ENCODE measurements at regions not wholly inside any gene's neighbourhood (a gene's known extent, or its start where the extent isn't known, plus 50 kb on each side); places are given as distances from the start of the nearest gene placed in this dataset.

DNA sequence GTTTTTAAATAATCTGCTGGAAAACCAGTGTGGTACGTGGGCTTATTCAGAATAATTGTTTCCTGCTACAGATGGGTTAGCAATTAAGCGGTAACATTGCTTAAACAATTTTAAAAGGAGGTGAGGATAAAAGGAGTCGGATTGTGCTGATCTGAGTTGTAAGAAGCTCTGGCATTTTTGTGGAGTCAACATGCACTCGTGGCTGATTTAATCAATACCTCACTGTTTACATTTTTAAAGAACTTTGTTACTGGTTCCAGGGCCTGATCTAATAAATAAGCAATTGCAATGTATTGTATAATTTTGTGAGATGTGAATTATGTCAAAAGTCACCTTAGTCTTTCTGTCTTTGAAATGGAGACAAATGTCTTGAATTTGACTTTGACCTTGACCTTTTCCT lies 474.0 kb downstream of the SETD4 start:
- Histone ChIP-seq H3K36me3 (ENCODE audit: control insufficient read depth in 2 of 2, insufficient read depth in 2 of 2, low read length in 2 of 2) (no peaks in the 10 kb centered on the region), H3K27ac (ENCODE audit: low read length) (no peak overlapping the region), H3K9ac (ENCODE audit: low read length in 2 of 2) (no peak overlapping the region), H3K9me3 (ENCODE audit: control insufficient read depth in 2 of 2, low read length in 2 of 2) (no peaks in the 10 kb centered on the region), H3K4me1 (ENCODE audit: control insufficient read depth, insufficient read depth, low read length) (no peaks in the 10 kb centered on the region), H3K4me3 (ENCODE audit: low read length in 2 of 2) (no peak overlapping the region), H3K27me3 (ENCODE audit: control insufficient read depth in 1 of 2, insufficient read depth in 2 of 2, low read length in 2 of 2) (no peaks in the 10 kb centered on the region)

DNA sequence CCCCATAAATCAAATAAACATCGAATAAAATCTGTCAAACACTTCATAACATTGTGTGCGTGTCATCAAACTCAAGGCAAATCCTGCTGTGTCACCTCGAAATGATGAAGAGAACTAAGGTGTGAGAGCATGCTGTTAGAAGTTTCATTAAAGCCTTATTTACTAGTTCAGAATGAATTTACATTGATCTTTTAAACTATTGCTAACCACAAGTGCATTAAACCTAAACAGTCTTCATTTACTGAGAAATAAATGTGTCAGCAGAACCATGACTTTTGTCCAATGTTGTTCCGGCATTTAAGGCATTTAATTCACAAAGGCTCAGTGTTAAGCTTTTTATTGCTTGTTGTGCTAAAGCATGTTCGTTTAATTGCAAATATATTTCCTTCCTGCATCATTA lies 474.4 kb downstream of the SETD4 start:
- Histone ChIP-seq H3K27ac (ENCODE audit: low read length) (no peak overlapping the region), H3K4me1 (ENCODE audit: control insufficient read depth, insufficient read depth, low read length) (no peaks in the 10 kb centered on the region), H3K9ac (ENCODE audit: low read length in 2 of 2) (no peak overlapping the region), H3K27me3 (ENCODE audit: control insufficient read depth in 1 of 2, insufficient read depth in 2 of 2, low read length in 2 of 2) (no peaks in the 10 kb centered on the region), H3K4me3 (ENCODE audit: low read length in 2 of 2) (no peak overlapping the region), H3K36me3 (ENCODE audit: control insufficient read depth in 2 of 2, insufficient read depth in 2 of 2, low read length in 2 of 2) (no peaks in the 10 kb centered on the region), H3K9me3 (ENCODE audit: control insufficient read depth in 2 of 2, low read length in 2 of 2) (no peaks in the 10 kb centered on the region)

GRCh38 chr21:35585155-35585554 lies 475.2 kb downstream of the SETD4 start:
- H3K27ac ChIP-seq (ENCODE audit: low read length) = no peak overlapping the region
- H3K4me3 ChIP-seq (ENCODE audit: low read length in 2 of 2) = no peak overlapping the region

GRCh38 chr21:35583566-35584216 lies 476.6 kb downstream of the SETD4 start:
- no peaks in the 10 kb centered on the region for H3K27me3 ChIP-seq (ENCODE audit: control insufficient read depth in 1 of 2, insufficient read depth in 2 of 2, low read length in 2 of 2)
- H3K9me3 ChIP-seq (ENCODE audit: control insufficient read depth in 2 of 2, low read length in 2 of 2) = no peaks in the 10 kb centered on the region
- H3K4me1 ChIP-seq (ENCODE audit: control insufficient read depth, insufficient read depth, low read length) = no peaks in the 10 kb centered on the region
- no peak overlapping the region for H3K9ac ChIP-seq (ENCODE audit: low read length in 2 of 2)
- no peak overlapping the region for H3K4me3 ChIP-seq (ENCODE audit: low read length in 2 of 2)
- H3K27ac ChIP-seq (ENCODE audit: low read length) = no peak overlapping the region
- no peaks in the 10 kb centered on the region for H3K36me3 ChIP-seq (ENCODE audit: control insufficient read depth in 2 of 2, insufficient read depth in 2 of 2, low read length in 2 of 2)

More at GRCh38 chr21:35585155-35585554, 475.2 kb downstream of the SETD4 start:
- no peaks in the 10 kb centered on the region for H3K27me3 ChIP-seq (ENCODE audit: control insufficient read depth in 1 of 2, insufficient read depth in 2 of 2, low read length in 2 of 2)
- H3K9me3 ChIP-seq (ENCODE audit: control insufficient read depth in 2 of 2, low read length in 2 of 2) = no peaks in the 10 kb centered on the region
- no peak overlapping the region for H3K9ac ChIP-seq (ENCODE audit: low read length in 2 of 2)
- H3K36me3 ChIP-seq (ENCODE audit: control insufficient read depth in 2 of 2, insufficient read depth in 2 of 2, low read length in 2 of 2) = no peaks in the 10 kb centered on the region
- no peaks in the 10 kb centered on the region for H3K4me1 ChIP-seq (ENCODE audit: control insufficient read depth, insufficient read depth, low read length)

- Histone ChIP-seq H3K4me1 (ENCODE audit: control insufficient read depth, insufficient read depth, low read length) (no peaks in the 10 kb centered on the region), H3K9ac (ENCODE audit: low read length in 2 of 2) (no peak overlapping the region), H3K4me3 (ENCODE audit: low read length in 2 of 2) (no peak overlapping the region), H3K36me3 (ENCODE audit: control insufficient read depth in 2 of 2, insufficient read depth in 2 of 2, low read length in 2 of 2) (no peaks in the 10 kb centered on the region), H3K27me3 (ENCODE audit: control insufficient read depth in 1 of 2, insufficient read depth in 2 of 2, low read length in 2 of 2) (no peaks in the 10 kb centered on the region), H3K27ac (ENCODE audit: low read length) (no peak overlapping the region), H3K9me3 (ENCODE audit: control insufficient read depth in 2 of 2, low read length in 2 of 2) (no peaks in the 10 kb centered on the region)
These were observed 477.6 kb downstream of the SETD4 start for GRCh38 chr21:35582731-35583130.

GRCh38 chr21:35581640-35582039 lies 478.7 kb downstream of the SETD4 start:
- no peak overlapping the region for H3K27ac ChIP-seq (ENCODE audit: low read length)
- no peaks in the 10 kb centered on the region for H3K27me3 ChIP-seq (ENCODE audit: control insufficient read depth in 1 of 2, insufficient read depth in 2 of 2, low read length in 2 of 2)
- no peak overlapping the region for H3K4me3 ChIP-seq (ENCODE audit: low read length in 2 of 2)
- no peaks in the 10 kb centered on the region for H3K9me3 ChIP-seq (ENCODE audit: control insufficient read depth in 2 of 2, low read length in 2 of 2)
- no peak overlapping the region for H3K9ac ChIP-seq (ENCODE audit: low read length in 2 of 2)
- H3K4me1 ChIP-seq (ENCODE audit: control insufficient read depth, insufficient read depth, low read length) = no peaks in the 10 kb centered on the region
- H3K36me3 ChIP-seq (ENCODE audit: control insufficient read depth in 2 of 2, insufficient read depth in 2 of 2, low read length in 2 of 2) = no peaks in the 10 kb centered on the region

DNA sequence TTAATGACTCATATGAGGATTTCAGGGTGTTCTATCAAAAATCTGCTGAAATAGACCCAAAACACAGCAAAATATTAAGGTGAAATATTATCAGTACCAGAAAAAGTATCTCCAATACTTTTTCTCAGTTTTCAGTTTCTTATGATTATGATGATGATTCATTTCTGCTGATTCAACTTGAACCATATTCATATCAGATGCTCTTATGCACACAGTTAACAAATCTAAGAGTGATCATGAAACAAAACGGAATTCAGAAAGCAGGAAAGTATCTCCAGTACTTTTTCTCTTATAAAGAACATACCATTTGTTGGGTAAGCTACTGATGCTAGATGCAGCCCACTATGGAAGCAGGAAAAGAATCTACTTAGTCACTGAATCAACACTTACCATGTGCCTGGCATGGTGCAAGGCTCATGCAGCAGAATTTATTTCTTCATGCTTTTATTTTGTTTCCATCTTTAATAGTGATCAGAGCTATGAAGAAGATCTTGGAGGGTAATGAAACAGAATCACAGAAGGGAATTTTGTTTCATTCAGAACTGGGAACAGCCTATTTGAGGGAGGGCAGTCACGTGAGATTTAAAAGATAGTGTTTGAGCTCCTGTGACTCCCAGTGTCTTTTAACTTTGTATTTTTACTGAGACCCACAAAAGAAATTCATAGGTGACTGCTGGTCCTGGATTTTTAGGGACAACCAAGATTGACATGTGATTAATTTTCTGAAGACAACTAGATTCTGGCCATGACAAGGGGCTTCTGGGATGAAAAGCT lies 480.6 kb downstream of the SETD4 start:
- H3K27me3 ChIP-seq (ENCODE audit: control insufficient read depth in 1 of 2, insufficient read depth in 2 of 2, low read length in 2 of 2) = peaks cover 0 to 2% of the 10 kb centered on the region in 2 donors
- H3K4me1 ChIP-seq (ENCODE audit: control insufficient read depth, insufficient read depth, low read length) = no peaks in the 10 kb centered on the region
- no peaks in the 10 kb centered on the region for H3K36me3 ChIP-seq (ENCODE audit: control insufficient read depth in 2 of 2, insufficient read depth in 2 of 2, low read length in 2 of 2)
- no peak overlapping the region for H3K27ac ChIP-seq (ENCODE audit: low read length)
- no peak overlapping the region for H3K4me3 ChIP-seq (ENCODE audit: low read length in 2 of 2)
- no peaks in the 10 kb centered on the region for H3K9me3 ChIP-seq (ENCODE audit: control insufficient read depth in 2 of 2, low read length in 2 of 2)
- H3K9ac ChIP-seq (ENCODE audit: low read length in 2 of 2) = no peak overlapping the region

DNA sequence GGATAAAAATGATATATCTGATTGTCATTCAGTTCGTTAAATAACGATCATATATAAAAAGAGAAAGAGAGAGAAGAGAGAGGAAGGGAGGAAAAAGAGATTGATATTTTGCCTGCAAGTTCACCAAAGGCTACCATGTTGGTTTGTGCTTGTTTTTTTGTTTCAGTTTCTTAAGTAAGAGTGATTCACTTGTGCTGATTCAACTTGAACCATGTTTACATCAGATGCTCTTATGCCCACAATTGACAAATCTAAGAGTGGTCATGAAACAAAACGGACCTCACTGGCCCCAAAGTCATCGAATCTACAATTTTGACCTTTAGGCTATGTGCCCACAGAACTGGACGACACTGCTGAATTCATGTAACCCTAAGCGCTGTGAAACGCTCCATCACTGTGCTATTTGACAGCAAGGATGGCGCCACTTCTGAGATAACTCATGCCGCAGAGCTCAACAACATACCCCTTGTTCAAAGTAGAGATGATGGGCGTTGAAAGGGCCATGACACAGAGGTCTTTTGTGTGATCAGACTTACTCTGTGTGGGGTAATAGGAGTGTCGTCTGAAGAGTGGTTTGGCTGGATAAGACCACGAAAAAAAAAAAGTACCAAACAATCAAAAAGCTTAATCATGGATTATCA lies 481.4 kb downstream of the SETD4 start:
- Histone ChIP-seq H3K4me3 (ENCODE audit: low read length in 2 of 2) (no peak overlapping the region), H3K9ac (ENCODE audit: low read length in 2 of 2) (no peak overlapping the region), H3K27ac (ENCODE audit: low read length) (no peak overlapping the region), H3K9me3 (ENCODE audit: control insufficient read depth in 2 of 2, low read length in 2 of 2) (no peaks in the 10 kb centered on the region), H3K36me3 (ENCODE audit: control insufficient read depth in 2 of 2, insufficient read depth in 2 of 2, low read length in 2 of 2) (no peaks in the 10 kb centered on the region), H3K27me3 (ENCODE audit: control insufficient read depth in 1 of 2, insufficient read depth in 2 of 2, low read length in 2 of 2) (peaks cover 0 to 2% of the 10 kb centered on the region in 2 donors), H3K4me1 (ENCODE audit: control insufficient read depth, insufficient read depth, low read length) (no peaks in the 10 kb centered on the region)

- Histone ChIP-seq H3K9me3 (ENCODE audit: control insufficient read depth in 2 of 2, low read length in 2 of 2) (no peaks in the 10 kb centered on the region), H3K4me3 (ENCODE audit: low read length in 2 of 2) (no peak overlapping the region), H3K36me3 (ENCODE audit: control insufficient read depth in 2 of 2, insufficient read depth in 2 of 2, low read length in 2 of 2) (no peaks in the 10 kb centered on the region), H3K27ac (ENCODE audit: low read length) (no peak overlapping the region), H3K27me3 (ENCODE audit: control insufficient read depth in 1 of 2, insufficient read depth in 2 of 2, low read length in 2 of 2) (peaks cover 0 to 2% of the 10 kb centered on the region in 2 donors), H3K9ac (ENCODE audit: low read length in 2 of 2) (no peak overlapping the region), H3K4me1 (ENCODE audit: control insufficient read depth, insufficient read depth, low read length) (no peaks in the 10 kb centered on the region)
These were observed 482.0 kb downstream of the SETD4 start for GRCh38 chr21:35578347-35578782.

GRCh38 chr21:35575280-35575915 lies 484.9 kb downstream of the SETD4 start:
- H3K9me3 ChIP-seq (ENCODE audit: control insufficient read depth in 2 of 2, low read length in 2 of 2) = no peaks in the 10 kb centered on the region
- H3K36me3 ChIP-seq (ENCODE audit: control insufficient read depth in 2 of 2, insufficient read depth in 2 of 2, low read length in 2 of 2) = no peaks in the 10 kb centered on the region
- no peak overlapping the region for H3K4me3 ChIP-seq (ENCODE audit: low read length in 2 of 2)
- H3K4me1 ChIP-seq (ENCODE audit: control insufficient read depth, insufficient read depth, low read length) = no peaks in the 10 kb centered on the region
- peaks cover 0 to 2% of the 10 kb centered on the region in 2 donors for H3K27me3 ChIP-seq (ENCODE audit: control insufficient read depth in 1 of 2, insufficient read depth in 2 of 2, low read length in 2 of 2)
- no peak overlapping the region for H3K27ac ChIP-seq (ENCODE audit: low read length)
- no peak overlapping the region for H3K9ac ChIP-seq (ENCODE audit: low read length in 2 of 2)
